GM13976 (cell line): ENCODE measurements at regions not wholly inside any gene's neighbourhood (a gene's known extent, or its start where the extent isn't known, plus 50 kb on each side); places are given as distances from the start of the nearest gene placed in this dataset.

ENCODE experiments used
- DNase-seq: peaks from one replicate; pipeline ENCODE4 v3.0.0; 2012; ENCODE audit warnings: low spot score
- in situ Hi-C: fragments of 300-500 bp; cut with MboI; formaldehyde crosslinking; loops from one replicate; pipeline ENCODE4 v1.12.0; 2022; ENCODE audit warnings: low sequenced_read_pairs, mixed read lengths, inconsistent platforms; ENCODE audit not compliant: unreplicated experiment
- TF ChIP-seq, protein P1 (sequence below): IDR thresholded peaks from 2 replicates; pipeline ENCODE4 v1.5.1; 2012; ENCODE audit warnings: borderline replicate concordance, mild to moderate bottlenecking; ENCODE audit not compliant: insufficient read depth; ENCODE audit errors: extremely low read depth, missing control alignments, control extremely low read depth

DNA sequence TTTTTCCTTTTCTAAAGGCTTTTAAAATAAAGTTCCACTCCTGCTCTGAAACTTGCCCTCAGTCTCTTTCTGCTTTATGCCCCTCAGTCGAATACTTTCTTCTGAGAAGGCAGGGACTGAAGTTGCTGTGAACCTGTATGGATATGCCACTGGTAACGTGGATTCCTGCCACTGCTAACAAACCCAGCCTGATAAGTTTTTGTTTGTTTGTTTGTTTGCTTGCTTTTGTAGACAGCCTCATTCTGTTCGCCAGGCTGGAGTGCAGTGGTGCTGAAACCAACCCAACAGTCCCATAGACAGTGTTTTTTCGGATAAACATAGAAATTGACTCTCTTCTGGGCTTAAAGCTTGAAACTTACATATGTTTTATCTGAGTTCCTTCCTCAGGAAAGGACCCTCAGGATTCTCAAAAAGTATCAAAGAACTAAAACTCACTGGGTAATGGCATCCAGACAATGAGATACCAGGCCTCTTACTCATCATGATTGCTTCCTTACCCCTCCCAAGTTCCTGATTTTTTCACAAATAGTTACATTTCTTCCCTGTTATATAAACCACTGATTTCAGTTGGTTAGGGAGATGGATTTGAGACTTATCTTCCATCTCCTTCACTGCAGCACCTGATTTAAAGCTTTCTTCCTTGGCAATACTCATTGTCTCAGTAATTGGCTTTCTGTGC is 273.6 kb downstream of the SDHAF3 start:
- TF ChIP-seq, protein P1, sequence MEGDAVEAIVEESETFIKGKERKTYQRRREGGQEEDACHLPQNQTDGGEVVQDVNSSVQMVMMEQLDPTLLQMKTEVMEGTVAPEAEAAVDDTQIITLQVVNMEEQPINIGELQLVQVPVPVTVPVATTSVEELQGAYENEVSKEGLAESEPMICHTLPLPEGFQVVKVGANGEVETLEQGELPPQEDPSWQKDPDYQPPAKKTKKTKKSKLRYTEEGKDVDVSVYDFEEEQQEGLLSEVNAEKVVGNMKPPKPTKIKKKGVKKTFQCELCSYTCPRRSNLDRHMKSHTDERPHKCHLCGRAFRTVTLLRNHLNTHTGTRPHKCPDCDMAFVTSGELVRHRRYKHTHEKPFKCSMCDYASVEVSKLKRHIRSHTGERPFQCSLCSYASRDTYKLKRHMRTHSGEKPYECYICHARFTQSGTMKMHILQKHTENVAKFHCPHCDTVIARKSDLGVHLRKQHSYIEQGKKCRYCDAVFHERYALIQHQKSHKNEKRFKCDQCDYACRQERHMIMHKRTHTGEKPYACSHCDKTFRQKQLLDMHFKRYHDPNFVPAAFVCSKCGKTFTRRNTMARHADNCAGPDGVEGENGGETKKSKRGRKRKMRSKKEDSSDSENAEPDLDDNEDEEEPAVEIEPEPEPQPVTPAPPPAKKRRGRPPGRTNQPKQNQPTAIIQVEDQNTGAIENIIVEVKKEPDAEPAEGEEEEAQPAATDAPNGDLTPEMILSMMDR, result no peak

DNA sequence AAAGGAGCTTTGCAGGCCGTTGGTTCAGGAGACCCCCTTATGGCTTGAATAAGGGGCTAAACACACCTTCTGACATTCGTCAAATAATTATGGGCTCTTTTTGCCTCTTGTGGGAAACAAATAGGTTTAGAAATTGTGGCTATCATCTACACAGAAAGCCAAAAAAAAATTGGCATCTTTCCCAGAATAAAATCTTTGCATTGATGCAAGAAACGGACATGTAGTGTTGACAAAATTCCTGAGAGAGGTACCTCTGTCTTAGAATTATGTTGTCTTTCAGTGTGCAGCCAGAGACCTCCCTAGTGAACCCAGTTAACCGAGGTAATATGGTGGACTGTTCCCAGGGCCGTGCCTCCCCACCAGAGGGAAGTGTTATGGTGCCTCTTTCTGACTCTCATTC is 283.9 kb downstream of the SDHAF3 start:
- in situ Hi-C loops, result no loop called here
- TF ChIP-seq, protein P1, result no peak
- DNase-seq, result no peak

More for the DNA sequence above, 273.6 kb downstream of the SDHAF3 start:
- in situ Hi-C loops, result no loop called here
- DNase-seq, result no peak

DNA sequence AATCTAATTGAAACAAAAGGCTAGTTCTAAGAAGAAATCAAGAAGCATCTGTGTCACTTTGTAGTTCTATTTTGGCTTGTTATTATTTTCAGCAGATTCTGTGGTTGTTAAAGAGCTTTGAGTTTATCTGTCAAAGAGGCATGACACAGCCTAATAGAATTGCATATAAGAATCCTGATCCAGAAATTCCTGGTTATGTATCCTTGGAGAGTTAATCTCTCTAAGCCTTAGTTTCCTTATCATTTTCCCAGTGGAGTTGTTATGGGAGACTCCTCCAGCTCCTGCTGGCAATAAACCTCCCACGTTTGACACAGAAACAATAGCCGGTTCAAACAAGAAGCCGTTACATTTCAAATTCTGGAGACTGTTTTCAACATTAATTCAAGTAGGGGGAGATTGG is 288.3 kb downstream of the SDHAF3 start:
- no peak for DNase-seq
- TF ChIP-seq, protein P1, result no peak
- in situ Hi-C loops, result no loop called here

DNA sequence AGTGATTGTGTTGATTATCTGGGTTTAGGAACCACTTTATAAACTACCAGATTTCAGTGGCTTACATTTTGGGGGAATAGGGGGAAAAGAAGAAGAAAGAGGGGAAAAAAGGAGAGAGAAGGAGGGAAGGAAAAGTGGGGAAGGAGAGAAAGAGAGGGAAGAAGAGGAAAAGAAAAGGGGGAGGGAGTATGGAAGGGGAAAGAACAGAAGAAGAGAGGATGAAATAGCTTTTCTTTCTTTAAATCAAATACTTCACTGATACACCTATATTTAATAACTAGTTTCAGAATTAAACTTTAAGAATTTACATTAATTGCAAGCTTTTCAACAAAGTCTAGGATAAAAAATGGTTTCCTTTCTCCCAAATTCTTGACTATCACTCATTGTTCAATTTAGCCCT is 289.6 kb downstream of the SDHAF3 start:
- no peak for DNase-seq
- TF ChIP-seq, protein P1, result no peak
- in situ Hi-C loops, result no loop called here

DNA sequence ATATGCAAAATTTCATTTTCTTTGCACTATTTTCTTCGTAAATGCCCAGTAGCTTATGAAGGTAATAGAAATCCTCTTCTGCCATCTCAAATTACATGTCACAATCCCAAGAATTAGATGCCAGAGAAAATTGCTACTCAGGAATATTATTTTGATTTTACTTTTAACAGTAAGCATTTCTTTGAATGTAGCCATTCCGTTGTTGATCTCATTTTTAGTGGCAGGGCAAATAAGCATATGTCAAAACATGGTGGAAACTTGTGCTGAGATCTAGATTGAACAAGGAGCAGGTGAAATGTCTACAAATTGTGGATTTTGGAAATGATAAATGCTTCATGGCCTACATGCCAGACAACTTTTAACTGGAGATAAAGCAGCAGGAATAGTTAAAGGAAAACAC is 291.8 kb downstream of the SDHAF3 start:
- in situ Hi-C loops, result no loop called here
- TF ChIP-seq, protein P1, result no peak
- no peak for DNase-seq

DNA sequence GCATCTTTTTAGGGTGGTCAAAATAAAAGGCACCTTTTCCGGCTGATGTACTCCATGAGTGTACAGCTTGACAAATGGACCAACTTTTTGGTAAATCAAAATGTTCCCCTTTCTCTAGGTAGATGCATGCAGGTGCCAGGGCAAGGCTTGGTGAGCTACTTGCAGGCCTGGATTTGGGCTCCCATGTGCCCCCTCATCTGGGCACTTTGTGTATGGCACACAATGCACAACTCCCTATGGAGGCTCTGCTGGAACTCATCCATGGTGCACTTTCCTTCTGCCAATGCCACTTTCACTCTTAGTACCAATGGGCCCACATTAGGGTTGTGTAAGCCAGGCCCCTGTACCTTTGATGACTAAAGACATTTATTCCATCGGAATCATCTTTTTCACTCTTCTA is 300.8 kb downstream of the SDHAF3 start:
- TF ChIP-seq, protein P1, result no peak
- no peak for DNase-seq
- in situ Hi-C loops, result no loop called here
